ENCODE measurements at regions not wholly inside any gene's neighbourhood (a gene's known extent, or its start where the extent isn't known, plus 50 kb on each side); places are given as distances from the start of the nearest gene placed in this dataset.
"Not testable (repeated sequence)": the region's sequence is repeated elsewhere in the genome, so short reads cannot be mapped to it uniquely, and the experiment has no call there.

- TF ChIP-seq ATF1 (CRISPR knock-in tag; IDR thresholded peaks at IDR 0.05); CBFB (CRISPR knock-in tag; IDR thresholded peaks at IDR 0.05; ENCODE audit: low read depth); CTCF (IDR thresholded peaks at IDR 0.05); MLX (CRISPR knock-in tag; IDR thresholded peaks at IDR 0.05); ZSCAN18 (CRISPR knock-in tag; IDR thresholded peaks at IDR 0.05); CREB1 (CRISPR knock-in tag; IDR thresholded peaks at IDR 0.05); NFYB (CRISPR knock-in tag; conservative IDR thresholded peaks at IDR 0.05; ENCODE audit: low read depth); ZNF512 (CRISPR knock-in tag; IDR thresholded peaks at IDR 0.05; ENCODE audit: borderline replicate concordance); FOXK1 (CRISPR knock-in tag; IDR thresholded peaks at IDR 0.05); HMGXB4 (CRISPR knock-in tag; IDR thresholded peaks at IDR 0.05); ZNF232 (CRISPR knock-in tag; IDR thresholded peaks at IDR 0.05); MAX (CRISPR knock-in tag; IDR thresholded peaks at IDR 0.05): not testable (repeated sequence)
Measured at GRCh38 chr4:22599228-22599928, 83.5 kb upstream of the ADGRA3 start.

Measured in WTC11 (cell line).